AG09309 (cell line): ENCODE measurements at regions not wholly inside any gene's neighbourhood (a gene's known extent, or its start where the extent isn't known, plus 50 kb on each side); places are given as distances from the start of the nearest gene placed in this dataset.

Source experiments
- DNase-seq: peaks from one replicate; pipeline ENCODE4 v3.0.0-alpha.2; 2010; ENCODE audit warnings: low read depth
- H3K4me3 ChIP-seq: 2 replicates; pipeline ENCODE4 v1.5.1; 2011; ENCODE audit warnings: mild to moderate bottlenecking, low read depth, low read length, moderate library complexity; ENCODE audit not compliant: control insufficient read depth
- CTCF ChIP-seq: IDR thresholded peaks from 2 replicates; pipeline ENCODE4 v1.5.1; 2011; ENCODE audit warnings: mild to moderate bottlenecking, low read depth, low read length, inconsistent platforms; ENCODE audit not compliant: insufficient read depth, control insufficient read depth; ENCODE audit errors: missing control alignments

DNA sequence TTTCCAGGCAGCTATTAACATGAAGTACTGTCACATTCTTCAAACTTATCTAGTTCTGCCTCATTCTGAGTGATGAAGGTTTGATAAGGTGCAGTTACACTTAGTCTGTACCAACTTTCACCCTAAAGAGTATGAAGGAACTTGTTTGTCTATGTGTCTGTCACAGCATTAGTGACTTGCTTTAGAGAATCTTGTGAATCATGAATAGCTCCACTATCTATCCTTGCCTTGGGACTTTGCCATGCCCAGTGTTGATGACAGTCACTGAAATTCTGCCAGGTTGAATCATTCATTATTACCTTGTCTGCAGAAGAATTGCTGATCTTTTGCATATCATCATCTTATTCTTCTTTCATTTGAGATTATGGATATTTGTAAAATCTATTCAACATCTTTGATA is 50.9 kb upstream of the A1CF start:
- TF ChIP-seq CTCF: no peak
- DNase-seq: no peak
- no peak overlapping the region for H3K4me3 ChIP-seq

GRCh38 chr10:50937230-50937907 is 51.9 kb upstream of the A1CF start:
- DNase-seq: no peak
- TF ChIP-seq CTCF: peak; percentile 67
- no peak overlapping the region for H3K4me3 ChIP-seq

DNA sequence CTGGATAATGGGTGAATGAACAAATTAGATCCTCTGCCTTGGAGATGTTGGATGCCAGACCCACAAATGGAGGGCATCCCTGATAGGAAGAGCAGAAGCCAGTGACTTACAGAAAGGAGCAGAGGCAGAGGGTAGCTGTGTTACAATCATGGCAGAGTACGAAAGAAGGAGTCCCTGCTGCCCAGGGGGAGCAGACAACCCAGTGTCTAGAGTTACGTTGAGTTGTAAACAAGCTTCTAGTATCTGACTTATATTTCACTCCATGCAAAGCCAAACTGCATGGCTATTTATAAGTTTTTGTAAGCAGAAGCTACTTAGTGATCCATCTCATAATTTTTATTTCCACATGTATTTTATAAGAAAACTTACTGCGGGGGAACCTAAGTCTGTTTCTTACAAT is 56.2 kb upstream of the A1CF start:
- no peak for TF ChIP-seq CTCF
- no peak overlapping the region for H3K4me3 ChIP-seq

DNA sequence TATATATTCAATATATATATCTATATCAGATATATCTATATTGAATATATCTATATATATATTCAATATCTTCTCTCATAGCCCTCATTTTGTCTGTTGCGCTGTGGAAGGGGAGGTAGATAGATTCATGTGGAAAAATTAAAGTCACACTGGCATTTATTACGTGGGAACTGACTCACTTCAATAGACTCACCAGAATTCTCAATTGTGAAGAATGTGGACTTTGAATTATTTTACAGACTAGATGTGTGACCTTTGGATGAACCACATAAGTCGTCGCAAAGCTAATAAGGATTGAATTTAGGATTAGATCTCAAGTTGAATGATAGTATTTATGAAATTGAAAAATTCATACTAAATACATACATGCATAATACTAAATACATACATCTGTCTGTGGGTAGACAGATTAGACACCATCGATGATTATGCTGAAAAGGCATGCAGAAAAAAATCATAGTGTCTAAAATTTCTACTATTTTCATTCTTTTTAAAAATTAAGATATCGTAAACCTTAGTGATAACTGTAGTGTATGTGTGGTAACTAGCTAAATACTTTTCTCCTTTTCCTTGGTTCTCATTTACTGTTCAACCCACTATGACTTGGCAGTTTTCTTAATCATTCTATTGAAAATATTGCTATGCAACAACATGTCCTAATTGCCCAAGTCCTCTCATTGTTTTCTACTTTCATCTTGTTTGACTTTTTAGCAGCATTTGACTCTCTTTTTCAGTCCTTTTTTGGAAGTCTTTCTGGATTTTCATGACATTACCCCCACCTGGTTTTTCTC is 61.8 kb upstream of the A1CF start:
- no peak for TF ChIP-seq CTCF
- DNase-seq: peak; percentile 16
- no peak overlapping the region for H3K4me3 ChIP-seq

More for the DNA sequence above, 56.2 kb upstream of the A1CF start:
- no peak for DNase-seq

DNA sequence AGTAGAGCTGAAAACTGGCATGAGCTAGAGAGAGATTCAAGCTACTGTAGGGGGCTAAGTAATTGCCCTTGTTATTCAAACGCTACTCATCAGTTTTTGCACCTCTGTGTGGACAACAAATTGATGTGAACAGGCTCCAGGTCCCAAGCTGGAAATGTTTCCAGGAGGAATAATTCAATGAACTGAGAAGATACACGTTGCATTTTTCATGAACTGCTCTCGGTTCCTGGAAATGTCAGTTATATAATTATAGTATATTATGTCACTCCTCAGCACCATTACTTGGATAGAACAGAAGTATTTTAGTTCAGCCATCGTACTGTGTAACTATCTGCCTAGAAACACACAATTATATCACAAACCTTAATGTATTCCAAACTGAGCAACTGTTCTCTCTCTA is 65.9 kb upstream of the A1CF start:
- no peak overlapping the region for H3K4me3 ChIP-seq
- no peak for DNase-seq
- no peak for TF ChIP-seq CTCF

DNA sequence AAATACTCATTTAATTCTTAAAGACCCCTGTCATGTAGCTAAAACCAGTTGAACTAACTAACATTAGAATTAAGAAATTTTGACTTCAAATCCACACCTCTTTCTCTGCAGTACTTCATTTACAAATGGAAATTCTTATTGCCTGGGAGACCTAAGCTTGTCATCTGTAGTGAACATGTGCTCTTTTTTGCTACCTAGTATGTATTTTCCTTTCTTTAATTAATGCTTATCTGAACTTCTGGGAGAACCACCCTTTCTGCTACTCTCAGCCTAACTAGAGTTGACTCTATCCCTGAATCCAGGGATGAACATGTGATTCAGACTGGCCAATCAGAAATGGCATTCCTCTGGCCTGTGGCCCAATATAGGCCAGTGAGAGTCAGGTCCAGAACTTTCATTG is 75.9 kb upstream of the A1CF start:
- DNase-seq: no peak
- no peak for TF ChIP-seq CTCF

More for the DNA sequence above, 75.9 kb upstream of the A1CF start:
- H3K4me3 ChIP-seq: no peak overlapping the region
